Astrocyte of the spinal cord (primary cell): ENCODE measurements at regions not wholly inside any gene's neighbourhood (a gene's known extent, or its start where the extent isn't known, plus 50 kb on each side); places are given as distances from the start of the nearest gene placed in this dataset.

Experiments
- DNase-seq: peaks from one replicate; pipeline ENCODE4 v3.0.0; 2011; ENCODE audit warnings: low read depth, low spot score
- H3K4me3 ChIP-seq: 2 replicates; pipeline ENCODE4 v1.5.1; 2011; ENCODE audit warnings: low read depth, mild to moderate bottlenecking, low read length, moderate library complexity
- CTCF ChIP-seq: IDR thresholded peaks from 2 replicates; pipeline ENCODE4 v1.5.1; 2012; ENCODE audit warnings: low read depth, mild to moderate bottlenecking, low read length, inconsistent platforms
- in situ Hi-C: cut with HindIII; loops from 2 replicates; pipeline ENCODE4 v1.10.0; 2017; ENCODE audit warnings: low sequenced_read_pairs

- no peak for DNase-seq
- in situ Hi-C loops: no loop called here
- no peak overlapping the region for H3K4me3 ChIP-seq
- TF ChIP-seq CTCF: no peak
Measured at GRCh38 chr5:25357605-25358004, 712.8 kb upstream of the CDH10 start.

GRCh38 chr5:25349746-25350145 is 705.0 kb upstream of the CDH10 start:
- no peak for DNase-seq
- TF ChIP-seq CTCF: no peak
- H3K4me3 ChIP-seq: no peak overlapping the region
- in situ Hi-C loops: no loop called here

GRCh38 chr5:25345240-25345771 is 700.5 kb upstream of the CDH10 start:
- no peak overlapping the region for H3K4me3 ChIP-seq
- in situ Hi-C loops: no loop called here
- DNase-seq: no peak
- no peak for TF ChIP-seq CTCF

GRCh38 chr5:25339541-25339940 is 694.8 kb upstream of the CDH10 start:
- in situ Hi-C loops: no loop called here
- DNase-seq: no peak
- TF ChIP-seq CTCF: no peak
- H3K4me3 ChIP-seq: no peak overlapping the region

GRCh38 chr5:25334350-25334749 is 689.6 kb upstream of the CDH10 start:
- in situ Hi-C loops: no loop called here

GRCh38 chr5:25330721-25331120 is 685.9 kb upstream of the CDH10 start:
- in situ Hi-C loops: no loop called here
- DNase-seq: no peak

More at GRCh38 chr5:25334350-25334749, 689.6 kb upstream of the CDH10 start:
- H3K4me3 ChIP-seq: no peak overlapping the region
- TF ChIP-seq CTCF: no peak
- no peak for DNase-seq

More at GRCh38 chr5:25330721-25331120, 685.9 kb upstream of the CDH10 start:
- TF ChIP-seq CTCF: no peak
- H3K4me3 ChIP-seq: no peak overlapping the region
